HepG2 (cell line): ENCODE measurements at regions not wholly inside any gene's neighbourhood (a gene's known extent, or its start where the extent isn't known, plus 50 kb on each side); places are given as distances from the start of the nearest gene placed in this dataset.

ENCODE experiments used
- ATAC-seq: fragments of 200-7000 bp; cut with Tn5 transposase; 3 replicates; pipeline ENCODE4 v1.9.1; 2020; ENCODE audit warnings: mild to moderate bottlenecking, moderate library complexity
- BruUV-seq: library from RNA; stranded (reverse); fragments of 400-500 nt; replicated peaks from 2 replicates; lab custom pipeline; 2021; lab: Mats Ljungman, UMichigan
- CTCF ChIA-PET: fragments of 300-600 bp; formaldehyde crosslinking; extraction: SDS; loops from one replicate; lab custom pipeline; 2021; ENCODE audit warnings: low total read pairs, inconsistent platforms, low intra/inter-chr PET ratio; lab: Yijun Ruan, JAX
- POLR2A ChIA-PET: fragments of 350-600 bp; sonication (Branson Sonifier 250); formaldehyde crosslinking; loops from one replicate; lab custom pipeline; 2020; ENCODE audit warnings: antibody characterized with exemption, inconsistent platforms; lab: Yijun Ruan, JAX
- DNase-seq: peaks from one replicate; pipeline ENCODE4 v3.0.0-alpha.2; 2015; ENCODE audit warnings: low spot score
- FAIRE-seq: peaks from 3 replicates; lab custom pipeline; 2011; peaks lifted over from hg19 to GRCh38; lab: Jason Lieb, UNC
- H2AFZ ChIP-seq: one replicate; pipeline ENCODE4 v1.6.1; 2011; ENCODE audit warnings: low read length, inconsistent platforms
- H3K27ac ChIP-seq: fragments of 300-600 bp; 3 replicates; pipeline ENCODE4 v1.8.0; 2011; ENCODE audit warnings: mixed run types, mild to moderate bottlenecking, mixed read lengths, low read length, inconsistent platforms; ENCODE audit not compliant: insufficient read depth; ENCODE audit errors: extremely low read length
- H3K27me3 ChIP-seq, 2 experiments: fragments of 200-600 bp in 1 of 2; 2 replicates in 1 of 2; 3 replicates in 1 of 2; pipeline versions ENCODE4 v1.6.0 to v1.8.0; 2011; ENCODE audit warnings: low read length in 2 of 2, mild to moderate bottlenecking in 2 of 2, moderate library complexity in 2 of 2, inconsistent platforms in 1 of 2; ENCODE audit not compliant: insufficient read depth in 2 of 2, control insufficient read depth in 1 of 2
- H3K36me3 ChIP-seq, 2 experiments: fragments of 200-600 bp in 1 of 2; replicated peaks in 1 of 2; 2 replicates in 1 of 2; 3 replicates in 1 of 2; pipeline versions ENCODE4 v1.5.1 to v1.8.0; 2011; ENCODE audit warnings: low read length in 2 of 2, inconsistent platforms in 1 of 2; ENCODE audit not compliant: insufficient read depth in 2 of 2, control insufficient read depth in 1 of 2
- H3K4me1 ChIP-seq: 2 replicates; pipeline ENCODE4 v1.5.1; 2012; ENCODE audit warnings: low read length, inconsistent platforms; ENCODE audit not compliant: insufficient read depth
- H3K4me2 ChIP-seq: 2 replicates; pipeline ENCODE4 v1.6.0; 2011; ENCODE audit warnings: low read depth, low read length, inconsistent platforms
- H3K4me3 ChIP-seq, 3 experiments: fragments of 200-600 bp in 1 of 3; sonication (generic), shearing (Covaris generic) in 1 of 3; replicated peaks in 1 of 3; 2 replicates each; pipeline ENCODE4 v1.5.1; 2011 to 2016; ENCODE audit warnings: low read length in 3 of 3, inconsistent platforms in 2 of 3, low read depth in 2 of 3, mild to moderate bottlenecking in 2 of 3, control low read depth in 1 of 3, mixed read lengths in 1 of 3; ENCODE audit not compliant: insufficient read depth in 1 of 3
- H3K79me2 ChIP-seq: one replicate; pipeline ENCODE4 v1.6.1; 2011; ENCODE audit warnings: low read length, inconsistent platforms; ENCODE audit not compliant: insufficient read depth
- H3K9ac ChIP-seq: 2 replicates; pipeline ENCODE4 v1.6.0; 2011; ENCODE audit warnings: mild to moderate bottlenecking, low read depth, low read length, inconsistent platforms; ENCODE audit not compliant: insufficient read depth
- H3K9me3 ChIP-seq: 2 replicates; pipeline ENCODE4 v1.5.1; 2012; ENCODE audit warnings: mild to moderate bottlenecking, low read length
- H4K20me1 ChIP-seq: 2 replicates; pipeline ENCODE4 v1.6.0; 2011; ENCODE audit warnings: inconsistent platforms, mild to moderate bottlenecking, low read length, moderate library complexity; ENCODE audit not compliant: insufficient read depth
- ATF7 ChIP-seq, 2 experiments: fragments of 450-650 bp in 1 of 2; sonication (generic) in 1 of 2; formaldehyde crosslinking in 1 of 2; IDR thresholded peaks; 2 replicates each; pipeline versions ENCODE4 v1.4.0 to v1.6.1; 2016 to 2020; ENCODE audit warnings: antibody characterized with exemption in 1 of 2, mild to moderate bottlenecking in 1 of 2, missing genetic modification reagents in 1 of 2
- EED ChIP-seq: sonication (generic); formaldehyde crosslinking; IDR thresholded peaks from 2 replicates; pipeline ENCODE4 v1.5.0; 2020; ENCODE audit warnings: mild to moderate bottlenecking, missing genetic modification reagents
- FLYWCH1 ChIP-seq: sonication (generic); formaldehyde crosslinking; IDR thresholded peaks from 2 replicates; pipeline ENCODE4 v1.8.1; 2023; ENCODE audit warnings: mild to moderate bottlenecking, missing genetic modification reagents
- FOXK1 ChIP-seq: sonication (generic); formaldehyde crosslinking; IDR thresholded peaks from 2 replicates; pipeline ENCODE4 v1.4.0; 2020; ENCODE audit warnings: low read depth, missing genetic modification reagents, borderline replicate concordance
- GATAD2A ChIP-seq: IDR thresholded peaks from 2 replicates; pipeline ENCODE4 v1.6.1; 2016
- HOXA3 ChIP-seq: sonication (generic); formaldehyde crosslinking; IDR thresholded peaks from 2 replicates; pipeline ENCODE4 v1.5.0; 2020; ENCODE audit warnings: missing genetic modification reagents
- KDM6A ChIP-seq: IDR thresholded peaks from 2 replicates; pipeline ENCODE4 v1.6.1; 2016; ENCODE audit warnings: low read depth
- PAWR ChIP-seq: sonication (generic); formaldehyde crosslinking; IDR thresholded peaks from 2 replicates; pipeline ENCODE4 v1.4.0; 2020; ENCODE audit warnings: missing genetic modification reagents, mild to moderate bottlenecking, borderline replicate concordance
- SRSF1 ChIP-seq: fragments of 200-400 bp; formaldehyde crosslinking; optimal IDR thresholded peaks from 2 replicates; pipeline ENCODE3; 2017; ENCODE audit warnings: mild to moderate bottlenecking, low read depth, low read length, moderate library complexity
- ZFYVE20 ChIP-seq: sonication (generic); formaldehyde crosslinking; IDR thresholded peaks from 2 replicates; pipeline ENCODE4 v1.8.0; 2023; ENCODE audit warnings: low read depth, mild to moderate bottlenecking, moderate library complexity, missing genetic modification reagents, borderline replicate concordance
- ZNF264 ChIP-seq: sonication (generic); formaldehyde crosslinking; IDR thresholded peaks from 2 replicates; pipeline ENCODE4 v1.4.0; 2020; ENCODE audit warnings: missing genetic modification reagents
- ZNF709 ChIP-seq: sonication (generic); formaldehyde crosslinking; IDR thresholded peaks from 2 replicates; pipeline ENCODE4 v1.5.0; 2020; ENCODE audit warnings: mild to moderate bottlenecking, missing genetic modification reagents
- ZNF782 ChIP-seq: sonication (generic); formaldehyde crosslinking; IDR thresholded peaks from 2 replicates; pipeline ENCODE4 v1.4.0; 2020; ENCODE audit warnings: missing genetic modification reagents, mild to moderate bottlenecking, borderline replicate concordance
- WGBS: methylation state at CpG from one replicate; pipeline ENCODE4 v1.1.6; 2017; ENCODE audit warnings: low lambda C conversion rate; 5-methylcytosine and 5-hydroxymethylcytosine counted together
- in situ Hi-C: cut with HindIII; loops from 2 replicates; pipeline ENCODE4 v1.10.0; 2017; ENCODE audit warnings: low pct_unique_long_range_greater_than_20kb; ENCODE audit not compliant: extremely low pct_ligation_motif_present
- intact Hi-C: fragments of 100-400 bp; cut with micrococcal nuclease; formaldehyde crosslinking; loops from one replicate; pipeline ENCODE4 v1.10.0; 2022; ENCODE audit not compliant: unreplicated experiment
- TF ChIP-seq, protein P1 (sequence below): IDR thresholded peaks from 2 replicates; pipeline ENCODE4 v1.6.1; 2018; ENCODE audit warnings: missing genetic modification reagents, mild to moderate bottlenecking, missing compliant biosample characterization

DNA sequence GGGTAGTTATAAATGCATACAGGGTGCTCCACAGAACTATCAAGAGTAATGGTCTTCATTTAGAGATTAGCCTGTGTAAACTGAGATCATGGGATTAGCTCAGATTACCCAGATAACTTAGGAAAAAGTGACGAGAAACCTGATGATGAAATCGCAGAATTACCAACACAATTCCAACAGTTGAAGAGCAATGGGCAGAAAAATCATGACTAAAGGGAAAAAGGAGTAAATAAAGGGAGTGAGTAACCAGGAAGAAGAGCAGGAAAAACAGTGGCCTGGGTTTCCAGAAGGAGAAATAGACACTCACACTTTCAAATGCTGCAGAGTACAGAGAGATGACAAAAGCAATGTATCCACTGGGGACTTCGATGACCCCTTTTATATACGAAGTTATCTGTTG, 817.3 kb downstream of the TRIML1 start:
- Histone ChIP-seq H3K27ac (no peak overlapping the region), H3K4me2 (no peak overlapping the region), H3K4me1 (no peaks in the 10 kb centered on the region), H4K20me1 (no peaks in the 10 kb centered on the region), H3K36me3 (no peaks in the 10 kb centered on the region), H3K79me2 (no peaks in the 10 kb centered on the region), H2AFZ (no peak overlapping the region), H3K4me3 (no peak overlapping the region), H3K9ac (no peak overlapping the region), H3K27me3 (no peaks in the 10 kb centered on the region), H3K9me3 (no peaks in the 10 kb centered on the region)
- ATAC-seq, result no peak
- in situ Hi-C loops, result no loop called here
- FAIRE-seq, result no peak
- no TSS peak for BruUV-seq
- no peak for TF ChIP-seq ZNF709 (CRISPR knock-in tag)
- no peak for TF ChIP-seq HOXA3 (CRISPR knock-in tag)
- TF ChIP-seq ATF7 (IDR thresholded peaks at IDR 0.05), result 0 out of 2 replicates have a peak, but pooled peaks have one; percentile 11
- no peak for TF ChIP-seq ATF7 (CRISPR knock-in tag; IDR thresholded peaks at IDR 0.05)
- no peak for TF ChIP-seq EED (CRISPR knock-in tag)
- no peak for DNase-seq
- POLR2A ChIA-PET, result no interaction called here
- intact Hi-C loops, result no loop called here
- CTCF ChIA-PET, result no interaction called here
- WGBS, result 5% methylated on average over 4 of the region's 4 CpGs

DNA sequence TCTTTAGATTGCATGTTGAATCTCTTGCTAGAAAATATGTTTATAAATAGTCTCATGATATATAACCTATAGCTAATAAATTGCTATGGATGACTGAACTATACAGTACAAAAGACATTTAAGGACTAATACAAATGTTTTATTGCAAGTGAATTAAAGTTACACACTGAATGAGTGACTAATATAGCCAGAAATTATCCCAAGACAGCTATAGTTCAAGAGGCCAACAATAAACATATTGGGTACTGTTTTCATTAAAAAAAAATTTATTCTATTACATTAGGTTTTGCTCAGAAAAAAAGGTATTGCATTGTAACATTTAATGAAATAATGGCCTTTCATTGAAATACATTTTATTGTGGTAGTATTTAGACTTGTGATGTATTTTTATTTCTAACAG, 819.1 kb downstream of the TRIML1 start:
- FAIRE-seq (no peak), DNase-seq (no peak), ATAC-seq (no peak)
- Histone ChIP-seq H3K27me3 (no peaks in the 10 kb centered on the region), H3K4me1 (no peaks in the 10 kb centered on the region), H3K36me3 (no peaks in the 10 kb centered on the region), H3K27ac (no peak overlapping the region), H3K4me2 (no peak overlapping the region), H2AFZ (no peak overlapping the region), H3K9me3 (no peaks in the 10 kb centered on the region), H4K20me1 (no peaks in the 10 kb centered on the region), H3K79me2 (no peaks in the 10 kb centered on the region), H3K9ac (no peak overlapping the region), H3K4me3 (no peak overlapping the region)
- POLR2A ChIA-PET, result no interaction called here
- no TSS peak for BruUV-seq
- TF ChIP-seq GATAD2A (no peak), ZNF264 (CRISPR knock-in tag) (no peak), ZFYVE20 (CRISPR knock-in tag) (no peak), KDM6A (CRISPR knock-in tag) (no peak), FOXK1 (CRISPR knock-in tag) (no peak), PAWR (CRISPR knock-in tag) (no peak), FLYWCH1 (CRISPR knock-in tag) (no peak), ZNF782 (CRISPR knock-in tag) (no peak), SRSF1 (no peak)
- TF ChIP-seq, protein P1, sequence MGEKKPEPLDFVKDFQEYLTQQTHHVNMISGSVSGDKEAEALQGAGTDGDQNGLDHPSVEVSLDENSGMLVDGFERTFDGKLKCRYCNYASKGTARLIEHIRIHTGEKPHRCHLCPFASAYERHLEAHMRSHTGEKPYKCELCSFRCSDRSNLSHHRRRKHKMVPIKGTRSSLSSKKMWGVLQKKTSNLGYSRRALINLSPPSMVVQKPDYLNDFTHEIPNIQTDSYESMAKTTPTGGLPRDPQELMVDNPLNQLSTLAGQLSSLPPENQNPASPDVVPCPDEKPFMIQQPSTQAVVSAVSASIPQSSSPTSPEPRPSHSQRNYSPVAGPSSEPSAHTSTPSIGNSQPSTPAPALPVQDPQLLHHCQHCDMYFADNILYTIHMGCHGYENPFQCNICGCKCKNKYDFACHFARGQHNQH (CRISPR knock-in tag), result no peak
- intact Hi-C loops, result no loop called here
- in situ Hi-C loops, result no loop called here
- CTCF ChIA-PET, result no interaction called here
